H9 (cell line): ENCODE measurements at regions not wholly inside any gene's neighbourhood (a gene's known extent, or its start where the extent isn't known, plus 50 kb on each side); places are given as distances from the start of the nearest gene placed in this dataset.

Source experiments
- DNase-seq: peaks from one replicate; pipeline ENCODE4 v3.0.0-alpha.2; 2017
- H2AFZ ChIP-seq: one replicate; pipeline ENCODE4 v1.6.1; 2013; ENCODE audit warnings: mild to moderate bottlenecking, low read length, control low read depth, moderate library complexity
- H2AK5ac ChIP-seq: 2 replicates; pipeline ENCODE4 v1.6.1; 2013; ENCODE audit warnings: low read length, control low read depth, mixed read lengths; ENCODE audit not compliant: insufficient read length
- H2BK120ac ChIP-seq: one replicate; pipeline ENCODE4 v1.6.1; 2013; ENCODE audit warnings: low read depth, mild to moderate bottlenecking, low read length, control low read depth, inconsistent platforms; ENCODE audit not compliant: poor library complexity, severe bottlenecking
- H2BK12ac ChIP-seq: 2 replicates; pipeline ENCODE4 v1.6.1; 2013; ENCODE audit warnings: low read length, control low read depth, mixed read lengths, low read depth; ENCODE audit not compliant: insufficient read length
- H2BK15ac ChIP-seq: 2 replicates; pipeline ENCODE4 v1.6.1; 2013; ENCODE audit warnings: low read depth, low read length, control low read depth
- H2BK20ac ChIP-seq: one replicate; pipeline ENCODE4 v1.6.1; 2013; ENCODE audit warnings: low read depth, mild to moderate bottlenecking, low read length, control low read depth, inconsistent platforms; ENCODE audit not compliant: poor library complexity, severe bottlenecking
- H2BK5ac ChIP-seq: 2 replicates; pipeline ENCODE4 v1.6.1; 2013; ENCODE audit warnings: low read length, control low read depth, mixed read lengths; ENCODE audit not compliant: insufficient read length
- H3K14ac ChIP-seq: 2 replicates; pipeline ENCODE4 v1.6.1; 2013; ENCODE audit warnings: low read length, control low read depth; ENCODE audit not compliant: insufficient read depth
- H3K18ac ChIP-seq: 2 replicates; pipeline ENCODE4 v1.6.1; 2013; ENCODE audit warnings: low read depth, mild to moderate bottlenecking, mixed read lengths, low read length, control low read depth; ENCODE audit not compliant: insufficient read length
- H3K23ac ChIP-seq: 2 replicates; pipeline ENCODE4 v1.6.1; 2013; ENCODE audit warnings: low read length, control low read depth, mixed read lengths, low read depth; ENCODE audit not compliant: insufficient read length
- H3K23me2 ChIP-seq: 2 replicates; pipeline ENCODE4 v1.6.1; 2013; ENCODE audit warnings: low read depth, mild to moderate bottlenecking, mixed read lengths, low read length, control low read depth; ENCODE audit not compliant: insufficient read length, poor library complexity, severe bottlenecking
- H3K27ac ChIP-seq: 2 replicates; pipeline ENCODE4 v1.5.1; 2013; ENCODE audit warnings: low read length, control low read depth, mixed read lengths, low read depth; ENCODE audit not compliant: insufficient read length
- H3K27me3 ChIP-seq: 2 replicates; pipeline ENCODE4 v1.6.1; 2013; ENCODE audit warnings: low read length, control low read depth, inconsistent platforms; ENCODE audit not compliant: insufficient read depth
- H3K4ac ChIP-seq: 2 replicates; pipeline ENCODE4 v1.6.1; 2013; ENCODE audit warnings: low read depth, mild to moderate bottlenecking, control low read depth, inconsistent platforms, low read length, moderate library complexity
- H3K4me1 ChIP-seq: 2 replicates; pipeline ENCODE4 v1.6.1; 2013; ENCODE audit warnings: low read length, control low read depth, inconsistent platforms; ENCODE audit not compliant: insufficient read depth
- H3K4me2 ChIP-seq: 2 replicates; pipeline ENCODE4 v1.6.1; 2013; ENCODE audit warnings: low read length, control low read depth, mixed read lengths; ENCODE audit not compliant: insufficient read length, insufficient read depth
- H3K56ac ChIP-seq: 2 replicates; pipeline ENCODE4 v1.6.1; 2013; ENCODE audit warnings: low read depth, mild to moderate bottlenecking, mixed read lengths, low read length, control low read depth; ENCODE audit not compliant: insufficient read length
- H3K79me1 ChIP-seq: 2 replicates; pipeline ENCODE4 v1.6.1; 2013; ENCODE audit warnings: low read depth, mild to moderate bottlenecking, moderate library complexity, low read length, control low read depth, inconsistent platforms; ENCODE audit not compliant: insufficient read depth, poor library complexity, severe bottlenecking
- H3K79me2 ChIP-seq: 2 replicates; pipeline ENCODE4 v1.6.1; 2013; ENCODE audit warnings: low read length, control low read depth, inconsistent platforms; ENCODE audit not compliant: insufficient read depth
- H3K9ac ChIP-seq: 2 replicates; pipeline ENCODE4 v1.6.1; 2013; ENCODE audit warnings: low read length, control low read depth, mixed read lengths; ENCODE audit not compliant: insufficient read length; ENCODE audit errors: extremely low read depth
- H3K9me3 ChIP-seq: one replicate; pipeline ENCODE4 v1.6.1; 2013; ENCODE audit warnings: low read depth, low read length, inconsistent platforms; ENCODE audit not compliant: control insufficient read depth
- H3T11ph ChIP-seq: one replicate; pipeline ENCODE4 v1.6.1; 2013; ENCODE audit warnings: mild to moderate bottlenecking, low read length, control low read depth, inconsistent platforms
- H4K20me1 ChIP-seq: one replicate; pipeline ENCODE4 v1.6.1; 2013; ENCODE audit not compliant: control insufficient read depth, insufficient read length, insufficient read depth
- H4K5ac ChIP-seq: 2 replicates; pipeline ENCODE4 v1.6.1; 2013; ENCODE audit warnings: low read depth, mild to moderate bottlenecking, mixed read lengths, low read length, control low read depth; ENCODE audit not compliant: insufficient read length
- H4K8ac ChIP-seq: replicated peaks from 2 replicates; pipeline ENCODE4 v1.6.1; 2013; ENCODE audit warnings: low read length, control low read depth, mixed read lengths, low read depth; ENCODE audit not compliant: insufficient read length
- H4K91ac ChIP-seq: 2 replicates; pipeline ENCODE4 v1.6.1; 2013; ENCODE audit warnings: low read depth, mild to moderate bottlenecking, moderate library complexity, mixed read lengths, low read length, control low read depth; ENCODE audit not compliant: insufficient read length
- H3K27ac Mint-ChIP-seq, 3 experiments: 2 replicates in 2 of 3; 3 replicates in 1 of 3; pipeline ENCODE4 v1.8.0; 2020 to 2021; ENCODE audit warnings: mixed read lengths in 3 of 3, mild to moderate bottlenecking in 1 of 3, moderate library complexity in 1 of 3
- H3K27me3 Mint-ChIP-seq: 2 replicates; pipeline ENCODE4 v1.8.0; 2021; ENCODE audit warnings: low read depth, mild to moderate bottlenecking, moderate library complexity, mixed read lengths
- H3K36me3 Mint-ChIP-seq, 3 experiments: 2 replicates in 2 of 3; 3 replicates in 1 of 3; pipeline ENCODE4 v1.8.0; 2020 to 2021; ENCODE audit warnings: low read depth in 3 of 3, mixed read lengths in 3 of 3; ENCODE audit not compliant: insufficient read depth in 1 of 3
- H3K4me1 Mint-ChIP-seq, 2 experiments: 2 replicates each; pipeline ENCODE4 v1.8.0; 2020; ENCODE audit warnings: mixed read lengths in 2 of 2
- H3K4me3 Mint-ChIP-seq, 2 experiments: 2 replicates in 1 of 2; 3 replicates in 1 of 2; pipeline ENCODE4 v1.8.0; 2020 to 2021; ENCODE audit warnings: mild to moderate bottlenecking in 2 of 2, mixed read lengths in 2 of 2, moderate library complexity in 1 of 2
- H3K9me3 Mint-ChIP-seq, 2 experiments: 2 replicates in 1 of 2; 3 replicates in 1 of 2; pipeline ENCODE4 v1.8.0; 2020; ENCODE audit warnings: mild to moderate bottlenecking in 2 of 2, mixed read lengths in 2 of 2, moderate library complexity in 1 of 2
- WGBS: extraction: QIAGEN DNeasy Blood & Tissue Kit; methylation state at CpG from one replicate; pipeline ENCODE4 v1.1.7; 2013; ENCODE audit warnings: missing lambda C conversion rate, low lambda C conversion rate, mixed read lengths; ENCODE audit not compliant: insufficient read length; ENCODE audit errors: extremely low coverage; 5-methylcytosine and 5-hydroxymethylcytosine counted together
- TF ChIP-seq, protein P1 (sequence below): fragments of 200-600 bp; sonication (generic); conservative IDR thresholded peaks from 3 replicates; pipeline ENCODE4 v1.8.0; 2021; ENCODE audit warnings: antibody characterized with exemption, mild to moderate bottlenecking

DNA sequence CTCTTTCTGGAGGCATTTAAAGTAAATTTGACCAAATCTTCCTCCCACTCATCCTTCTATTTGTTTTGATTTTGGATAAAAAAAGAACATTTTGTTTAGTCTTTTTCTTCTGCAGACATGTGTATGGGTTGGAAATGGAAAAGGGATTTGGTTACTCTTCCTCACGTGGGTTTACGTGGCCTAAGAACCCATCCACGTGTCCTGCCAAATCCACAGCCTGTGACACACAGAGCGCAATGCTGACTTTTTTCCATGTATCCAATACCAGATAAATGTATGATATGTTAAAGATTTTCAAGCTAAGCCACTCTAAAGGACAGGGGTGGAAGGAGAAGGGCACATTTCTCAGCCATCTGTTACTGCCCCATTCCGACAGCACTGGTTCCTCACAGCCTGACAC is 176.5 kb downstream of the COL12A1 start:
- Mint-ChIP-seq H3K27ac (no peak overlapping the region), H3K9me3 (no peaks in the 10 kb centered on the region; a peak in 1 of 5 replicates), H3K36me3 (no peaks in the 10 kb centered on the region), H3K27me3 (no peaks in the 10 kb centered on the region), H3K4me3 (no peak overlapping the region), H3K4me1 (peaks cover 2 to 8% of the 10 kb centered on the region in 2 experiments; a peak in 3 of 4 replicates)
- no peaks in the 10 kb centered on the region for H3K4me1 ChIP-seq
- no peak overlapping the region for H2BK5ac ChIP-seq
- no peak for DNase-seq
- no peaks in the 10 kb centered on the region for H3K79me2 ChIP-seq
- no peak overlapping the region for H3K18ac ChIP-seq
- H2BK12ac ChIP-seq, result no peak overlapping the region
- TF ChIP-seq, protein P1, sequence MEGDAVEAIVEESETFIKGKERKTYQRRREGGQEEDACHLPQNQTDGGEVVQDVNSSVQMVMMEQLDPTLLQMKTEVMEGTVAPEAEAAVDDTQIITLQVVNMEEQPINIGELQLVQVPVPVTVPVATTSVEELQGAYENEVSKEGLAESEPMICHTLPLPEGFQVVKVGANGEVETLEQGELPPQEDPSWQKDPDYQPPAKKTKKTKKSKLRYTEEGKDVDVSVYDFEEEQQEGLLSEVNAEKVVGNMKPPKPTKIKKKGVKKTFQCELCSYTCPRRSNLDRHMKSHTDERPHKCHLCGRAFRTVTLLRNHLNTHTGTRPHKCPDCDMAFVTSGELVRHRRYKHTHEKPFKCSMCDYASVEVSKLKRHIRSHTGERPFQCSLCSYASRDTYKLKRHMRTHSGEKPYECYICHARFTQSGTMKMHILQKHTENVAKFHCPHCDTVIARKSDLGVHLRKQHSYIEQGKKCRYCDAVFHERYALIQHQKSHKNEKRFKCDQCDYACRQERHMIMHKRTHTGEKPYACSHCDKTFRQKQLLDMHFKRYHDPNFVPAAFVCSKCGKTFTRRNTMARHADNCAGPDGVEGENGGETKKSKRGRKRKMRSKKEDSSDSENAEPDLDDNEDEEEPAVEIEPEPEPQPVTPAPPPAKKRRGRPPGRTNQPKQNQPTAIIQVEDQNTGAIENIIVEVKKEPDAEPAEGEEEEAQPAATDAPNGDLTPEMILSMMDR, result no peak
- no peak overlapping the region for H2BK20ac ChIP-seq
- H3K9me3 ChIP-seq, result no peaks in the 10 kb centered on the region
- no peaks in the 10 kb centered on the region for H4K20me1 ChIP-seq
- H2AK5ac ChIP-seq, result no peak overlapping the region
- H3K23ac ChIP-seq, result no peak overlapping the region
- no peak overlapping the region for H4K8ac ChIP-seq
- H3K56ac ChIP-seq, result no peak overlapping the region
- no peak overlapping the region for H2BK120ac ChIP-seq
- H2AFZ ChIP-seq, result no peak overlapping the region
- H3K9ac ChIP-seq, result no peak overlapping the region
- H4K91ac ChIP-seq, result no peak overlapping the region
- H3T11ph ChIP-seq, result no peak overlapping the region
- H2BK15ac ChIP-seq, result no peak overlapping the region
- H3K27ac ChIP-seq, result no peak overlapping the region
- no peak overlapping the region for H3K4ac ChIP-seq
- H3K23me2 ChIP-seq, result no peaks in the 10 kb centered on the region
- no peak overlapping the region for H3K4me2 ChIP-seq
- no peaks in the 10 kb centered on the region for H3K79me1 ChIP-seq
- H3K27me3 ChIP-seq, result no peaks in the 10 kb centered on the region
- H3K14ac ChIP-seq, result no peak overlapping the region
- H4K5ac ChIP-seq, result peak overlapping the region; percentile 95
- WGBS, result no CpG with 5 or more reads among the region's 5 CpGs
